GM21723 (cell line): ENCODE measurements at regions not wholly inside any gene's neighbourhood (a gene's known extent, or its start where the extent isn't known, plus 50 kb on each side); places are given as distances from the start of the nearest gene placed in this dataset.

Source experiments
- ATAC-seq: cut with Tn5 transposase; IDR thresholded peaks from one replicate; pipeline ENCODE4 v1.9.1; 2021; ENCODE audit warnings: mild to moderate bottlenecking, moderate library complexity; ENCODE audit not compliant: unreplicated experiment

GRCh38 chr7:20932785-20933527, 146.3 kb upstream of the SP8 start:
- no peak for ATAC-seq

GRCh38 chr7:20945451-20945850, 158.8 kb upstream of the SP8 start:
- no peak for ATAC-seq

GRCh38 chr7:20952916-20953315, 166.2 kb upstream of the SP8 start:
- no peak for ATAC-seq

GRCh38 chr7:20954711-20955619, 168.3 kb upstream of the SP8 start:
- no peak for ATAC-seq

- ATAC-seq: no peak
Measured at GRCh38 chr7:20958572-20958971, 171.9 kb upstream of the SP8 start.

GRCh38 chr7:20959281-20959680, 172.6 kb upstream of the SP8 start:
- no peak for ATAC-seq

- ATAC-seq: no peak
Measured at GRCh38 chr7:20963556-20964280, 177.0 kb upstream of the SP8 start.

- no peak for ATAC-seq
Measured at GRCh38 chr7:20964281-20964918, 177.7 kb upstream of the SP8 start.

GRCh38 chr7:20971219-20971618, 184.5 kb upstream of the SP8 start:
- ATAC-seq: no peak

GRCh38 chr7:20980232-20980631, 193.5 kb upstream of the SP8 start:
- no peak for ATAC-seq

- ATAC-seq: no peak
Measured at GRCh38 chr7:20980668-20981264, 194.1 kb upstream of the SP8 start.

- ATAC-seq: no peak
Measured at GRCh38 chr7:20988340-20988739, 201.7 kb upstream of the SP8 start.

- ATAC-seq: no peak
Measured at GRCh38 chr7:20991544-20991943, 204.9 kb upstream of the SP8 start.

GRCh38 chr7:20993693-20994092, 207.0 kb upstream of the SP8 start:
- no peak for ATAC-seq

GRCh38 chr7:20998309-20998708, 211.6 kb upstream of the SP8 start:
- no peak for ATAC-seq

GRCh38 chr7:21011153-21011552, 224.5 kb upstream of the SP8 start:
- no peak for ATAC-seq

GRCh38 chr7:21013765-21014539, 227.3 kb upstream of the SP8 start:
- ATAC-seq: no peak

GRCh38 chr7:21020667-21021066, 234.0 kb upstream of the SP8 start:
- no peak for ATAC-seq

GRCh38 chr7:21023841-21024484, 237.3 kb upstream of the SP8 start:
- ATAC-seq: no peak
